HCT116 (cell line): ENCODE measurements at regions not wholly inside any gene's neighbourhood (a gene's known extent, or its start where the extent isn't known, plus 50 kb on each side); places are given as distances from the start of the nearest gene placed in this dataset.

Experiments used
- ATAC-seq: fragments of 200-7000 bp; cut with Tn5 transposase; 2 replicates; pipeline ENCODE4 v1.9.1; 2020; ENCODE audit warnings: mild to moderate bottlenecking, moderate library complexity
- BruUV-seq: library from RNA; stranded (reverse); fragments of 400-500 nt; replicated peaks from 2 replicates; lab custom pipeline; 2021; lab: Mats Ljungman, UMichigan
- CTCF ChIA-PET: fragments of 300-600 bp; sonication (Branson Sonifier 250); formaldehyde crosslinking; loops from one replicate; lab custom pipeline; 2021; ENCODE audit warnings: antibody characterized with exemption; lab: Charles Lee
- POLR2A ChIA-PET: fragments of 300-600, 350-600 bp; sonication (Branson Sonifier 250); formaldehyde crosslinking; loops from one replicate; lab custom pipeline; 2021; ENCODE audit warnings: antibody characterized with exemption; lab: Charles Lee
- RAD21 ChIA-PET, 2 experiments: fragments of 300-600 bp; sonication (Branson Sonifier 250); formaldehyde crosslinking; loops; one replicate each; lab custom pipeline; 2023; ENCODE audit warnings: low total read pairs in 2 of 2; ENCODE audit not compliant: uncharacterized antibody in 2 of 2, unreplicated experiment in 2 of 2, low non-redundant PET in 1 of 2; lab: Charles Lee
- DNase-seq: peaks from one replicate; pipeline ENCODE4 v3.0.0-alpha.2; 2010; ENCODE audit warnings: low read depth, low spot score
- H2AFZ ChIP-seq: fragments of 200-600 bp; shearing (Covaris generic), sonication (generic); 2 replicates; pipeline ENCODE4 v1.6.1; 2017; ENCODE audit warnings: low read depth, mixed run types, mixed read lengths, antibody characterized with exemption, low read length; ENCODE audit not compliant: poor library complexity, severe bottlenecking
- H3K27ac ChIP-seq: 2 replicates; pipeline ENCODE4 v1.5.1; 2012; ENCODE audit warnings: low read depth, low read length
- H3K27me3 ChIP-seq: fragments of 200-600 bp; sonication (generic); 2 replicates; pipeline ENCODE4 v1.6.1; 2016; ENCODE audit warnings: mixed run types, low read length, mixed read lengths; ENCODE audit not compliant: insufficient read depth
- H3K36me3 ChIP-seq, 2 experiments: fragments of 200-500 bp in 1 of 2; fragments of 200-600 bp in 1 of 2; sonication (Bioruptor generic) in 1 of 2; sonication (generic) in 1 of 2; 2 replicates each; pipeline versions ENCODE4 v1.5.1 to v1.6.1; 2014 to 2016; ENCODE audit warnings: low read length in 2 of 2, inconsistent platforms in 1 of 2, mixed read lengths in 1 of 2, mixed run types in 1 of 2; ENCODE audit not compliant: insufficient read depth in 2 of 2, control insufficient read depth in 1 of 2
- H3K4me1 ChIP-seq, 2 experiments: fragments of 200-600 bp in 1 of 2; sonication (generic) in 1 of 2; 2 replicates each; pipeline versions ENCODE4 v1.5.1 to v1.6.1; 2012 to 2017; ENCODE audit warnings: low read length in 2 of 2, inconsistent platforms in 1 of 2, mild to moderate bottlenecking in 1 of 2, mixed read lengths in 1 of 2, mixed run types in 1 of 2, moderate library complexity in 1 of 2; ENCODE audit not compliant: insufficient read depth in 2 of 2, control insufficient read depth in 1 of 2
- H3K4me2 ChIP-seq: fragments of 200-600 bp; sonication (generic); 2 replicates; pipeline ENCODE4 v1.6.1; 2017; ENCODE audit warnings: mixed run types, low read length, mixed read lengths
- H3K4me3 ChIP-seq, 2 experiments: fragments of 200-600 bp in 1 of 2; sonication (generic) in 1 of 2; replicated peaks in 1 of 2; 2 replicates each; pipeline ENCODE4 v1.5.1; 2011 to 2016; ENCODE audit warnings: low read length in 2 of 2, control low read depth in 1 of 2, low read depth in 1 of 2, mild to moderate bottlenecking in 1 of 2, mixed read lengths in 1 of 2, mixed run types in 1 of 2
- H3K79me2 ChIP-seq: fragments of 200-600 bp; sonication (generic); 2 replicates; pipeline ENCODE4 v1.6.1; 2017; ENCODE audit warnings: mild to moderate bottlenecking, mixed run types, low read length, moderate library complexity, mixed read lengths; ENCODE audit not compliant: insufficient read depth
- H3K9ac ChIP-seq: fragments of 200-600 bp; sonication (generic); 2 replicates; pipeline ENCODE4 v1.6.1; 2016; ENCODE audit warnings: low read length, mixed read lengths
- H3K9me2 ChIP-seq: fragments of 200-600 bp; sonication (generic), shearing (Covaris generic); 2 replicates; pipeline ENCODE4 v1.6.1; 2017; ENCODE audit warnings: mixed run types, mild to moderate bottlenecking, moderate library complexity; ENCODE audit not compliant: insufficient read depth
- H3K9me3 ChIP-seq, 2 experiments: fragments of 200-500 bp in 1 of 2; fragments of 200-600 bp in 1 of 2; sonication (Bioruptor generic) in 1 of 2; sonication (generic) in 1 of 2; 2 replicates each; pipeline ENCODE4 v1.6.1; 2014 to 2017; ENCODE audit warnings: low read length in 2 of 2, mixed read lengths in 2 of 2, inconsistent platforms in 1 of 2, low read depth in 1 of 2, mild to moderate bottlenecking in 1 of 2, mixed run types in 1 of 2, moderate library complexity in 1 of 2; ENCODE audit not compliant: control insufficient read depth in 1 of 2, insufficient read depth in 1 of 2
- H4K20me1 ChIP-seq: fragments of 200-600 bp; sonication (generic), shearing (Covaris generic); 2 replicates; pipeline ENCODE4 v1.6.1; 2017; ENCODE audit warnings: mixed run types, mild to moderate bottlenecking, moderate library complexity; ENCODE audit not compliant: insufficient read depth
- CEBPB ChIP-seq: IDR thresholded peaks from 2 replicates; pipeline ENCODE4 v1.6.1; 2012; ENCODE audit warnings: low read depth
- CTCF ChIP-seq, 3 experiments: fragments of 200-600 bp in 1 of 3; sonication (generic) in 1 of 3; IDR thresholded peaks in 2 of 3; conservative IDR thresholded peaks in 1 of 3; 2 replicates each; pipeline ENCODE4 v1.5.1; 2012 to 2017; ENCODE audit warnings: low read depth in 2 of 3, low read length in 2 of 3, antibody characterized with exemption in 1 of 3, borderline replicate concordance in 1 of 3, control low read depth in 1 of 3, mild to moderate bottlenecking in 1 of 3, mixed read lengths in 1 of 3, mixed run types in 1 of 3, moderate library complexity in 1 of 3; ENCODE audit not compliant: insufficient read depth in 1 of 3
- ELF1 ChIP-seq: IDR thresholded peaks from 2 replicates; pipeline ENCODE4 v1.6.1; 2012; ENCODE audit warnings: low read depth, borderline replicate concordance
- EZH2 ChIP-seq: fragments of 200-600 bp; sonication (generic); IDR thresholded peaks from 2 replicates; pipeline ENCODE4 v1.6.1; 2017; ENCODE audit warnings: antibody characterized with exemption, mixed run types
- JUND ChIP-seq: IDR thresholded peaks from 2 replicates; pipeline ENCODE4 v1.6.1; 2012
- MAX ChIP-seq: IDR thresholded peaks from 2 replicates; pipeline ENCODE4 v1.6.1; 2012
- POLR2A ChIP-seq: IDR thresholded peaks from 2 replicates; pipeline ENCODE4 v1.7.0; 2011; ENCODE audit warnings: borderline replicate concordance; ENCODE audit not compliant: insufficient read depth, insufficient read length; ENCODE audit errors: extremely low read depth
- SP1 ChIP-seq: IDR thresholded peaks from 2 replicates; pipeline ENCODE4 v1.6.1; 2012; ENCODE audit warnings: low read depth
- SRF ChIP-seq: IDR thresholded peaks from 2 replicates; pipeline ENCODE4 v1.6.1; 2012; ENCODE audit warnings: low read depth
- TCF7L2 ChIP-seq: IDR thresholded peaks from 2 replicates; pipeline ENCODE4 v1.7.0; 2011; ENCODE audit warnings: borderline replicate concordance, inconsistent platforms; ENCODE audit not compliant: insufficient read depth, insufficient read length; ENCODE audit errors: extremely low read depth
- ZFX ChIP-seq: fragments of 450-650 bp; IDR thresholded peaks from 2 replicates; pipeline ENCODE4 v1.6.1; 2017
- ZNF274 ChIP-seq: fragments of 200-500 bp; sonication (Bioruptor generic); IDR thresholded peaks from 2 replicates; pipeline ENCODE4 v1.6.1; 2014; ENCODE audit warnings: mild to moderate bottlenecking, low read depth, low read length, inconsistent platforms
- intact Hi-C: fragments of 100-400 bp; cut with micrococcal nuclease; formaldehyde crosslinking; loops from 2 replicates; pipeline ENCODE4 v1.10.0; 2022
- TF ChIP-seq, protein P1 (sequence below): IDR thresholded peaks from 2 replicates; pipeline ENCODE4 v1.6.1; 2012; ENCODE audit warnings: low read depth
- TF ChIP-seq, protein P2 (sequence below): IDR thresholded peaks from 2 replicates; pipeline ENCODE4 v1.6.1; 2012

DNA sequence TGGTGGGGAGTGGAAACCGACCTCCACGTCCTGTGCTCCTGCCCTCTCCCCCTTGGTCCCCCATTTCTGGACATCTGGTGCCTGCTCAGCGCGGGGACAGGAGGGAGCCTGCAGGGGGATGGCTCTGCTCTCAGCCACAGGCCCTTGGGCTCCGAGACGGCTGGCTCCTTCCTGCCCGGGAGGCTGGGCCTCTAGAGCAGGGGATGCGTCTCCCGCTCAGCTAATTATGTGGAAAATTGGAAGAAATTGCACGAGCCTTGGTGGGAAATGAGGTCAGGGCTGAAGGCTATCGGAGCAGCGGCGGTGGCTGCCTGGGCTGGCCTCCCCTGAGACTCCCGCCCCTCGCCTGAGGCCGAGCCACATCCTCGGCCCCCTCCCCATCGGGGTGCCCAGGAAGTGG, 154.6 kb upstream of the CIBAR2 start:
- ATAC-seq (no peak), DNase-seq (no peak)
- H3K4me2 ChIP-seq = no peak overlapping the region
- no peaks in the 10 kb centered on the region for H3K4me1 ChIP-seq
- H2AFZ ChIP-seq = no peak overlapping the region
- no peak overlapping the region for H3K9ac ChIP-seq
- no peak for TF ChIP-seq SRF
- TF ChIP-seq, all 23 proteins: peak for 0
- no TSS peak for BruUV-seq
- ChIA-PET CTCF (interaction anchor here (1.3 to 2.4 kb wide), 2 partner anchors 9 to 14 kb away, joined by 4 to 10 read pairs; no protein-coding TSS in a partner anchor), POLR2A (no interaction called here), RAD21 (no interaction called here)
- Histone ChIP-seq H3K27me3 (no peaks in the 10 kb centered on the region), H3K27ac (no peak overlapping the region), H3K9me3 (no peaks in the 10 kb centered on the region), H3K79me2 (no peaks in the 10 kb centered on the region; the same call in 1 of the 2 replicates), H4K20me1 (no peaks in the 10 kb centered on the region), H3K36me3 (no peaks in the 10 kb centered on the region), H3K9me2 (no peaks in the 10 kb centered on the region), H3K4me3 (no peak overlapping the region)
- intact Hi-C loops = no loop called here

DNA sequence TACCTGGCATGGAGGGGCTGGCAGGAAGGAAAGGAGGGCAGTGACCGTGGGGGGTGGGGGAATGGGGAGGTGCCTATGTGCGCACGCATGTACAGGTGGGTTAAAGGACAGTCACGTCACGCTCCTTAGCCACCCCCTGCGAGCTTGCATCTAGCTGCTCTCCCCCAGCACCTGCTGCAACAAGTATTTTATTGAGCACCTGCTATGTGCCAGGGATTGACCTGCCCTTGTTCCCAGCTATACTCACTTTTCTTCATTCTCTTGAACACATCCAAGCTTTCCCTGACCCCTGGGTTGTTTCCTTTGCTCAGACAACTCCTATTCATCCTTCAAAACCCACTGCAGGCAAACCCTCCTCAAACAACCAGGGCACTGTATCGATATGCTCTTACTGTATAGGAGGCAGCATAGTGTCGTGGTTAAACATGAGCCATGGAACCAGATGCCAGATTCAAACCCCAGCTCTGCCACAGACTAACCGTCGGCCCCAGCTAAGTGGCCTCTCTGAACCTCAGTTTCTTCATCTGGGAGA, 155.2 kb upstream of the CIBAR2 start:
- DNase-seq (no peak), ATAC-seq (no peak)
- CTCF ChIA-PET = interaction anchor here (1.3 to 2.4 kb wide), 2 partner anchors 9 to 14 kb away, joined by 4 to 10 read pairs; no protein-coding TSS in a partner anchor
- no peaks in the 10 kb centered on the region for H3K9me3 ChIP-seq
- H3K9ac ChIP-seq = no peak overlapping the region
- H3K27me3 ChIP-seq = no peaks in the 10 kb centered on the region
- H3K36me3 ChIP-seq = no peaks in the 10 kb centered on the region
- H2AFZ ChIP-seq = no peak overlapping the region
- H3K9me2 ChIP-seq = no peaks in the 10 kb centered on the region
- RAD21 ChIA-PET = interaction anchor here in 1 of 2 experiments (0.6 kb wide), 1 partner anchor 64 kb away, joined by 3 read pairs; no protein-coding TSS in a partner anchor
- no TSS peak for BruUV-seq
- H3K27ac ChIP-seq = no peak overlapping the region
- no peaks in the 10 kb centered on the region for H3K4me1 ChIP-seq
- no peak overlapping the region for H3K4me3 ChIP-seq
- no peak overlapping the region for H3K4me2 ChIP-seq
- H3K79me2 ChIP-seq = no peaks in the 10 kb centered on the region; the same call in 1 of the 2 replicates
- POLR2A ChIA-PET = no interaction called here
- intact Hi-C loops = no loop called here
- no peaks in the 10 kb centered on the region for H4K20me1 ChIP-seq
- no peak for TF ChIP-seq ZNF274
- no peak for TF ChIP-seq ELF1
- no peak for TF ChIP-seq CEBPB
- TF ChIP-seq EZH2 = no peak
- no peak for TF ChIP-seq SP1
- TF ChIP-seq MAX = no peak
- TF ChIP-seq CTCF (IDR thresholded peaks at IDR 0.05 in 2 of 3, conservative IDR thresholded peaks at IDR 0.05 in 1 of 3; ENCODE audit: borderline replicate concordance in 1 of 3, insufficient read depth in 1 of 3, low read depth in 2 of 3, low read length in 2 of 3) = no peak
- TF ChIP-seq SRF = no peak
- TF ChIP-seq, protein P1, sequence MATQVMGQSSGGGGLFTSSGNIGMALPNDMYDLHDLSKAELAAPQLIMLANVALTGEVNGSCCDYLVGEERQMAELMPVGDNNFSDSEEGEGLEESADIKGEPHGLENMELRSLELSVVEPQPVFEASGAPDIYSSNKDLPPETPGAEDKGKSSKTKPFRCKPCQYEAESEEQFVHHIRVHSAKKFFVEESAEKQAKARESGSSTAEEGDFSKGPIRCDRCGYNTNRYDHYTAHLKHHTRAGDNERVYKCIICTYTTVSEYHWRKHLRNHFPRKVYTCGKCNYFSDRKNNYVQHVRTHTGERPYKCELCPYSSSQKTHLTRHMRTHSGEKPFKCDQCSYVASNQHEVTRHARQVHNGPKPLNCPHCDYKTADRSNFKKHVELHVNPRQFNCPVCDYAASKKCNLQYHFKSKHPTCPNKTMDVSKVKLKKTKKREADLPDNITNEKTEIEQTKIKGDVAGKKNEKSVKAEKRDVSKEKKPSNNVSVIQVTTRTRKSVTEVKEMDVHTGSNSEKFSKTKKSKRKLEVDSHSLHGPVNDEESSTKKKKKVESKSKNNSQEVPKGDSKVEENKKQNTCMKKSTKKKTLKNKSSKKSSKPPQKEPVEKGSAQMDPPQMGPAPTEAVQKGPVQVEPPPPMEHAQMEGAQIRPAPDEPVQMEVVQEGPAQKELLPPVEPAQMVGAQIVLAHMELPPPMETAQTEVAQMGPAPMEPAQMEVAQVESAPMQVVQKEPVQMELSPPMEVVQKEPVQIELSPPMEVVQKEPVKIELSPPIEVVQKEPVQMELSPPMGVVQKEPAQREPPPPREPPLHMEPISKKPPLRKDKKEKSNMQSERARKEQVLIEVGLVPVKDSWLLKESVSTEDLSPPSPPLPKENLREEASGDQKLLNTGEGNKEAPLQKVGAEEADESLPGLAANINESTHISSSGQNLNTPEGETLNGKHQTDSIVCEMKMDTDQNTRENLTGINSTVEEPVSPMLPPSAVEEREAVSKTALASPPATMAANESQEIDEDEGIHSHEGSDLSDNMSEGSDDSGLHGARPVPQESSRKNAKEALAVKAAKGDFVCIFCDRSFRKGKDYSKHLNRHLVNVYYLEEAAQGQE = no peak
- no peak for TF ChIP-seq ZFX
- no peak for TF ChIP-seq POLR2A
- TF ChIP-seq, protein P2, sequence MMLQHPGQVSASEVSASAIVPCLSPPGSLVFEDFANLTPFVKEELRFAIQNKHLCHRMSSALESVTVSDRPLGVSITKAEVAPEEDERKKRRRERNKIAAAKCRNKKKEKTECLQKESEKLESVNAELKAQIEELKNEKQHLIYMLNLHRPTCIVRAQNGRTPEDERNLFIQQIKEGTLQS = no peak
- no peak for TF ChIP-seq JUND
- TF ChIP-seq TCF7L2 = no peak
